ENCODE measurements at regions not wholly inside any gene's neighbourhood (a gene's known extent, or its start where the extent isn't known, plus 50 kb on each side); places are given as distances from the start of the nearest gene placed in this dataset.

- peaks cover 0 to 7% (median 4%) of the 10 kb centered on the region in 4 donors for H3K27me3 ChIP-seq (ENCODE audit: control insufficient read depth in 4 of 4, insufficient read depth in 4 of 4, low read length in 3 of 4)
- 35% methylated on average over 1 of the region's 1 CpG for WGBS
- TF ChIP-seq HNF4G (IDR thresholded peaks at IDR 0.05) (no peak), NR2F2 (IDR thresholded peaks at IDR 0.05) (no peak), RXRA (IDR thresholded peaks at IDR 0.05) (no peak), JUND (IDR thresholded peaks at IDR 0.05) (no peak), MAX (IDR thresholded peaks at IDR 0.05) (no peak), FOXA1 (IDR thresholded peaks at IDR 0.05) (no peak), YY1 (IDR thresholded peaks at IDR 0.05) (no peak), SP1 (IDR thresholded peaks at IDR 0.05) (no peak), RAD21 (IDR thresholded peaks at IDR 0.05) (no peak), EGR1 (IDR thresholded peaks at IDR 0.05; ENCODE audit: low read depth in 2 of 2) (no peak), CTCF (IDR thresholded peaks at IDR 0.05; ENCODE audit: low read depth, low read length, missing input control) (no peak), TAF1 (conservative IDR thresholded peaks at IDR 0.05) (no peak), HNF4A (conservative IDR thresholded peaks at IDR 0.05) (no peak), GABPA (IDR thresholded peaks at IDR 0.05 in 1 of 2, conservative IDR thresholded peaks at IDR 0.05 in 1 of 2) (no peak), FOXA2 (IDR thresholded peaks at IDR 0.05) (no peak)
- TF ChIP-seq, protein P1, sequence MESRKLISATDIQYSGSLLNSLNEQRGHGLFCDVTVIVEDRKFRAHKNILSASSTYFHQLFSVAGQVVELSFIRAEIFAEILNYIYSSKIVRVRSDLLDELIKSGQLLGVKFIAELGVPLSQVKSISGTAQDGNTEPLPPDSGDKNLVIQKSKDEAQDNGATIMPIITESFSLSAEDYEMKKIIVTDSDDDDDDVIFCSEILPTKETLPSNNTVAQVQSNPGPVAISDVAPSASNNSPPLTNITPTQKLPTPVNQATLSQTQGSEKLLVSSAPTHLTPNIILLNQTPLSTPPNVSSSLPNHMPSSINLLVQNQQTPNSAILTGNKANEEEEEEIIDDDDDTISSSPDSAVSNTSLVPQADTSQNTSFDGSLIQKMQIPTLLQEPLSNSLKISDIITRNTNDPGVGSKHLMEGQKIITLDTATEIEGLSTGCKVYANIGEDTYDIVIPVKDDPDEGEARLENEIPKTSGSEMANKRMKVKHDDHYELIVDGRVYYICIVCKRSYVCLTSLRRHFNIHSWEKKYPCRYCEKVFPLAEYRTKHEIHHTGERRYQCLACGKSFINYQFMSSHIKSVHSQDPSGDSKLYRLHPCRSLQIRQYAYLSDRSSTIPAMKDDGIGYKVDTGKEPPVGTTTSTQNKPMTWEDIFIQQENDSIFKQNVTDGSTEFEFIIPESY (IDR thresholded peaks at IDR 0.05) = no peak
- TF ChIP-seq, protein P2, sequence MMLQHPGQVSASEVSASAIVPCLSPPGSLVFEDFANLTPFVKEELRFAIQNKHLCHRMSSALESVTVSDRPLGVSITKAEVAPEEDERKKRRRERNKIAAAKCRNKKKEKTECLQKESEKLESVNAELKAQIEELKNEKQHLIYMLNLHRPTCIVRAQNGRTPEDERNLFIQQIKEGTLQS (IDR thresholded peaks at IDR 0.05) = no peak
Observed at GRCh38 chr5:174414315-174414710, 310.1 kb upstream of the MSX2 start.

GRCh38 chr5:174418809-174419539 lies 305.4 kb upstream of the MSX2 start:
- DNase-seq (ENCODE audit: low spot score) = no peak
- H3K27ac ChIP-seq (ENCODE audit: low read depth in 1 of 2, low read length in 2 of 2) = no peak overlapping the region
- H3K9ac ChIP-seq (ENCODE audit: low read depth in 1 of 2, low read length in 2 of 2) = no peak overlapping the region
- H3K27me3 ChIP-seq (ENCODE audit: control insufficient read depth in 4 of 4, insufficient read depth in 4 of 4, low read length in 3 of 4) = peaks cover 0 to 7% (median 4%) of the 10 kb centered on the region in 4 donors
- no peak overlapping the region for H3K4me3 ChIP-seq (ENCODE audit: low read depth in 1 of 3, low read length in 3 of 3)
- no peaks in the 10 kb centered on the region for H3K36me3 ChIP-seq (ENCODE audit: control insufficient read depth in 4 of 4, insufficient read depth in 3 of 4, low read depth in 1 of 4, low read length in 3 of 4)
- H3K9me3 ChIP-seq (ENCODE audit: control insufficient read depth in 4 of 4, low read length in 3 of 4) = no peaks in the 10 kb centered on the region
- WGBS = 5% methylated on average over 18 of the region's 18 CpGs
- H3K4me1 ChIP-seq (ENCODE audit: control insufficient read depth in 4 of 4, insufficient read depth in 4 of 4, low read length in 3 of 4) = peaks cover 0 to 8% (median 3%) of the 10 kb centered on the region in 4 donors
- TF ChIP-seq NR2F2 (IDR thresholded peaks at IDR 0.05) (no peak), RAD21 (IDR thresholded peaks at IDR 0.05) (no peak), FOXA2 (IDR thresholded peaks at IDR 0.05) (no peak), GABPA (IDR thresholded peaks at IDR 0.05 in 1 of 2, conservative IDR thresholded peaks at IDR 0.05 in 1 of 2) (no peak), HNF4A (conservative IDR thresholded peaks at IDR 0.05) (no peak), REST (IDR thresholded peaks at IDR 0.05) (no peak), JUND (IDR thresholded peaks at IDR 0.05) (no peak), HNF4G (IDR thresholded peaks at IDR 0.05) (no peak), TAF1 (conservative IDR thresholded peaks at IDR 0.05) (no peak), SP1 (IDR thresholded peaks at IDR 0.05) (no peak), RXRA (IDR thresholded peaks at IDR 0.05) (no peak), EGR1 (IDR thresholded peaks at IDR 0.05; ENCODE audit: low read depth in 2 of 2) (no peak), YY1 (IDR thresholded peaks at IDR 0.05) (no peak)
- TF ChIP-seq, protein P2 (IDR thresholded peaks at IDR 0.05) = no peak
- TF ChIP-seq, protein P1 (IDR thresholded peaks at IDR 0.05) = no peak

More at GRCh38 chr5:174414315-174414710, 310.1 kb upstream of the MSX2 start:
- H3K9ac ChIP-seq (ENCODE audit: low read depth in 1 of 2, low read length in 2 of 2) = no peak overlapping the region
- no peaks in the 10 kb centered on the region for H3K9me3 ChIP-seq (ENCODE audit: control insufficient read depth in 4 of 4, low read length in 3 of 4)
- no peaks in the 10 kb centered on the region for H3K36me3 ChIP-seq (ENCODE audit: control insufficient read depth in 4 of 4, insufficient read depth in 3 of 4, low read depth in 1 of 4, low read length in 3 of 4)
- no peak overlapping the region for H3K27ac ChIP-seq (ENCODE audit: low read depth in 1 of 2, low read length in 2 of 2)
- H3K4me1 ChIP-seq (ENCODE audit: control insufficient read depth in 4 of 4, insufficient read depth in 4 of 4, low read length in 3 of 4) = peaks cover 0 to 6% (median 3%) of the 10 kb centered on the region in 4 donors
- no peak overlapping the region for H3K4me3 ChIP-seq (ENCODE audit: low read depth in 1 of 3, low read length in 3 of 3)
- DNase-seq (ENCODE audit: low spot score) = no peak
